Daoy (cell line): ENCODE measurements at regions not wholly inside any gene's neighbourhood (a gene's known extent, or its start where the extent isn't known, plus 50 kb on each side); places are given as distances from the start of the nearest gene placed in this dataset.

Experiments used
- DNase-seq: peaks from one replicate; pipeline ENCODE4 v3.0.0-alpha.2; 2015; ENCODE audit warnings: low read depth

DNA sequence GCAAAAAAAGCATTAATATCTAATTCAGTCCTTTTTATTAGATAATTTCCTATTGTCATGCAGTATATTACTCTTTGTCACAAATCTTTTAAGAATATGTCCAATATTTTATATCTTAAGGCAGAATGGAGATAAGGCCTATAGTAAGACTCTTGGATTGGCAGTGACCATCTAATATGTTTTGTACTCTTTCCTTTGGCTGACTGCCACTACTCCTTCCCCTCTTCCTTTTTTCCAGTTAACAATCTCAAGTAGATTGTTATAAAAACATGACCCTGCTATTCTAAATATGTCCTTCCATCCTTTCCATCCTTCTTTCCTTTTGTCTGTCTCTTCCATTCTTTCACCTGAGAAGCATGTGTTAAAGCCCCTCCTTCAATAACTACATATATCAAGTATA is 92.8 kb upstream of the TMEM168 start:
- DNase-seq: no peak

DNA sequence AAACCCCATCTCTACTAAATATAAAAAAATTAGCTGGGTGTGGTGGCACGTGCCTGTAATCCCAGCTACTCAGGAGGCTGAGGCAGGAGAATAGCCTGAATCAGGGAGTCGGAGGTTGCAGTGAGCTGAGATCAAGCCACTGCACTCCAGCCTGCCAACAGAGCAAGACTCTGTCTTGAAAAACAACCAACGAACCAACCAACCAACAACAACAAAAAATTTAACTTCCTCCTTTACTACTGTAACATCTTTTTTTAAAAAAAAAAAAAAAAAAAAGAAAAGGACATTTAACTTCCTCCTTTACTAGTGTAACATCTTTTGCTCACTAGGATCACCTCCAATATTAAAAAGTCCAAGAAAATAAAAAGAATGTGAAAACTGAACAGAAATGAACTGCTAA is 92.3 kb upstream of the TMEM168 start:
- DNase-seq: no peak

DNA sequence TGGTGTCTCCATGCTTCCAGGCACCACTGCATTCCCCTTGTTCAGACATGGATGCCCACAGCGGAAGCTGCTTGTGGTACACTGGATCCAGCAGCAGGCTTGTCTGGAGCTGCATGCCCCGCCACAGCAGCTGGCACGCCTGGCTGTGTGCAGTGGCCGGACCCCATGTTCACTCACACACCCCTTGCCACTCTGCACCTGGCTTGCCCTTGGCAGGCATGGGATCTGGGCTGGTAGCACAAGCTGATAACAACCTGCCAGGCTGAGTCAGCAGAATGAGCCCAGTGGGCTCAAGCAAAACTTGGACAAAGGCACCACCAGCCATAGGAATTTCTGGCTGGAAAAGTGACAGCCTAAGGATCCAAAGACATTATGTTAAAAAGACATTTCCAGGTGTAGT is 91.8 kb upstream of the TMEM168 start:
- DNase-seq: no peak

DNA sequence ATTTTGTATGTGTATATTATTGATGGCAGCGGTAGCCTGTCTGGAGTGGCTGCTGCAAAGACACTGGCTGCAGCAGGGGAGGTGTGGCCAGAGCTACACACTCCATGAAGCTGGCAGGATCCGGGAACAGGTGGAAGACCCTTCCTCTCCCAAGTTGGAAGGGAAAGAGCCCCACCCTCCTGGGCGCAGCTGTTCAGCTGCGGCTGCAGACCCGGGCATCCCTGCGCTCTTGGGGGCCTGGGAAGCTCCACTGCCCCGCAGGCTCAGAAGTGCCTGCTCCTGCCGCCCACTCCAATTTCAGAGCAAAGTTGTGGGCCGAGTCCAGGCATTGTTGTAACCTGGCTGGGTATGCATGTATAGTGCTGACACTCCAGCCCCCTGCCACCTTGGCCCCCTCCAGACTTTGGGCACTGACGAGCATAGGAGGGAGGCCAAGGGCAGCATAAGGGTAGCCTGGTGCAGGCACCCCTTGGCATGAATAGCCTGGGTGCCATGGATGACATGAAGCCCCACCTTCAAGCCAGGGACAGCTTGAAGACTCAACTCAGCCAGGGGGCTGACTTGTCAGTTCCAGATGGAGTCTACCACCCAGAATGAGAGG is 90.7 kb upstream of the TMEM168 start:
- no peak for DNase-seq

DNA sequence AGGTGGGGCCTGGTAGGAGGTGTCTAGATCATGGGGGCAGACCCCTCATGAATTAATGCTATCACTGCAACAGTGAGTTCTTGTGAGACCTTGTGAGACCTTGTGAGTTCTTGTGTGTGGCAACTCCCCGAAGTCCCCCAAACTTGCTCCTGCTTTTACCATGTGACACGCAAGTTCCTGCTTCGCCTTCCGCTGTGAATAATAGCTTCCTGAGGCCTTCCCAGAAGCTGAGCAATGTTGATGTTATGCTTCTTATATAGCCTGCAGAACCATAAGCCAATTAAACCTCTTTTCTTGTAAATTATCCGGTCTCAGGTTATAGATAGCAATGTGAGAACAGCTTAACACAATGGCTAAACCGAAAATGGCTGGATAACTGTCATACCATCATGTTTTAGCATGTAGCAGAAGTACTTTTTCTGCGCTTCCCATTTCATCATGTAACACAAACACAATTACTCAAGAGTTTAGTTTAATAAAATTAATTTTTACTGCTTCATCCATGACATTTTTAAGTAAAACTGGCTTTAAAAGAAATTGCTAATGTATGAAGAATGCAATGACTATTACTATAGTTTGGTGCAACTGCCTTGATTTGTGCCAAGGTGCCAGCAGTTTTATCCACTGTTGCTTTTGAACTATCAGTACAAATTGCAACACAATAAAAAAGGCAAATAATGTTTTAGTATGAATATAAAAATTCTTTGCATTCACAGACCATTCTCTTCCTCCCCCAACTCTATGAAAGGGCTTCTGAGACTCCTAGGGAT is 87.7 kb upstream of the TMEM168 start:
- DNase-seq: no peak

DNA sequence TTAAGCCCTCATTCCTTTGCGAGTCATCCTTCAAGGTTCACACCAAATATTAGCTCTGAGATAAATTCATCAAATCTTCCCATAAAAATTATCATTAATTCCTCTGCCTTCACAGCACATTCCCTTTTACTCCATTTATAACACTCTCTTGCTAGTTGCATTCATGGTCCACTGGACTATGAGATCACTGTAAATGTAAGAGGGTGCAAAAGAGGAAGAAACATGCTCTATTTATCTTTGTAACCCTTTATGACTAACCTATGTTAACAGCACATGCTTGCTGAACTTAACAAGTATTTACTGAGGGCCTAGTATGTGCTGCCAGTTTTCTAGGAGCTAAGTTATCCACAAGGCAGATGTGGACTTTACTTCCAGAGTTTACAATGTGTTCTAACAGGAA is 86.7 kb upstream of the TMEM168 start:
- DNase-seq: no peak

DNA sequence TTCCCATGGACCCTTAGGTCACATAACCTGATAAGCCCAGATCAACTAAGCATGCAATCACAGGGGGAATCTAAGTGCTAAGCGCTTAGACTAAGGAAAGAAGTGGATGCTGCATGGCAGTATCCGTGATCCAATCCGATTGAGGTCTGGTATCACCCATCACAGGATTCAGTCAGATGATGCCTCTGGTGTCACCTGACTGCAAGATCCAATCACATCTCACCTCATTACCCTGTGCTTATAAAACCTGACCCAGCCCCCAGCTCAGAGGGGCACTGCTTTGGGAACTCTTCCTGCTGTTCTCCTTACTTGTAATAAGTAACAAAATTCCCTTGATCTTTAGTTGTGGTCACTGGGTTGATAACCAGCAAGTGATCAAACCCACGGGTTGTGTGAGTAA is 84.7 kb upstream of the TMEM168 start:
- no peak for DNase-seq

DNA sequence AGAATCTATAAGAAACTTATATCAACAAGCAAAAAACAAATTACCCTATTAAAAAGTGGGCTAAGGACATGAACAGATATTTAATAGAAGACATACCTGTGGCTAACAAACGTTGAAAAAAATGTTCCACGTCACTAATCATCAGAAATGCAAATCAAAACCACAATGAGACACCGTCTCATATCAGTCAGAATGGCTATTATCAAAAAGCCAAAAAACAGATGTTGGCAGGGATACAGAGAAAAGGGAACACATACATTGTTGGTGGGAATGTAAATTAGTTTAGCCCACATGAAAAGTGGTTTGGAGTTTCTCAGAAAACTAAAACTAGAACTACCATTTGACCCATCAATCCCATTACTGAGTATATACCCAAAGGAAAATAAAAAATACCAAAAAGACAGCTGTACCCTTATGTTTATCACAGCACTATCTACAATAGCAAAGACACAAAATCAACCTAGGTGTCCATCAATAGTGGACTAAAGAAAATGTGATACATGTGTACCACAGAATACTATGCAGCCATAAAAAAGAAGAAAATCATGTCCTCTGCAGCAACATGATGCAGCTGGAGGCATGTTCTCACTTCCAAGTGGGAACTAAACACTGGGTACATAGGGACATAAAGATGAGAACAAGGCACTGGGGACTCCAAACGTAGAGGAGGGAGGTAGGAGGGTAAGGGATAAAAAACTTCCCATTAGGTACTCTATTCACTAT is 83.8 kb upstream of the TMEM168 start:
- DNase-seq: no peak

DNA sequence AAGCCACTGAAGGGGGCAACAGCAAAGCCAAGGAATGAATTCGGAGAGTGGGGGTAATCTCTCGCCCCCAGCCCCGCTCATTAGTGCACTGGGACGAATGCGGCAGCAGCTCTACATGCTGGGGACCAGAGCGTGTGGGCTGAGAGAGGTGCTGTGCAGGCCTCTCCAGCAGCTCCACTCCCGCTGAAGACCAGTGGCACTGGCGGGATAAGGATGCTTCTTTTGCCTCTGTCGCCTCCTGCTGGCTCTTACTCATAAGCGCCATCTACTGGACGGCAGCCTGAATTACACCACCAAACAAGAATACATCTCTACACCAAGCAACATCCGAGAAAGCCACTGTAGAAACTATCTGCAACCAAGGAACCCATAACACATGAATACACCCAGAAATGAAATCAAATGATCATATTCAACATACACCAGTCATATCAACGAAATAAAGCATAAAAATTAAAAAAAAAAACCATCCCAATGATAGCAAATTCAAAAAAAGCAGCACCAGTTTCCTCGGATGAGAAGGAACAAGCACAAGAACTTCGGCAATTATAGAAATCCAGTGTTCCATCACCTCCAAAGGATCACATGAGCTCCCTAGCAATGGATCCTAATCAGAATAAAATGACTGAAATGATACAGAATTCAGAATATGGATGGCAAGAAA is 79.0 kb upstream of the TMEM168 start:
- peak; percentile 74 for DNase-seq

DNA sequence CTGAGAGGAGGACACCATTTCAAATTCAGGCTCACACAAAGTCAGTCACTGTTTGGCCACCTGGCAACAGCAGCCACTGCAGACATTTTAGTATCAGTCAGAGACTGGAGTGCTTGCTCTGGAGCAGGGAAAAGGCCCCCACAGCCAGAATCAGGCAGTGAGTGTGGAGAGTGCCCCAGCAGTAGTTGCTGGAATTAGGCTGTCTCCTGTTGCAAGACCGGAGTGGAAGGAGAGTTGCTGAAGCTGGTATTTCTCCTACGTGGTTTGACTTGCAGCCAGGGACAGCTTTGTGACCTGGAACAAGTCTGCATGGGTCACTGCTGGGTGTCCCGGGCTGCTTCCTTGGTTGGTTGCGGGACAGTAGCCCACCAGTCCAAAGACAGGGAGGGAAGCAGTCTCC is 78.4 kb upstream of the TMEM168 start:
- DNase-seq: no peak

DNA sequence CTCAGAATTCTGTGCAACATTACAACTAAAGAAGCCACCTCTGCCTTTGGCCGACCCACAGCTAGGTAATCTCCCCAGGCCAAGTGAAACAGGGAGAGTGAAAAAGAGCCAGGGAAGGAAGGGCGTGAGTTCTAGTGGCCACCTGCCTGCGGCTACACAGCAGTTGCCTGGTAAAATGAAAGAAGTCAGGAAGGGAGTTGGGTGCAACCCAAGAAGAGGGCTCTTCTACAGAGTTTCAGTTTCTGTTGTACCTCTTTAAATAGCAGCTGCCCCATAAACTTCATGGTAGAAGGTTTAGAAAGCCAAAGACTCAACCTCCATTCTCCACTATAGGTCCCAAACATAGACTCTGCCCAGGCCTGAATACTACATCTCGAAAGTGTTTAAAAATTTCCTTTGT is 76.2 kb upstream of the TMEM168 start:
- no peak for DNase-seq

DNA sequence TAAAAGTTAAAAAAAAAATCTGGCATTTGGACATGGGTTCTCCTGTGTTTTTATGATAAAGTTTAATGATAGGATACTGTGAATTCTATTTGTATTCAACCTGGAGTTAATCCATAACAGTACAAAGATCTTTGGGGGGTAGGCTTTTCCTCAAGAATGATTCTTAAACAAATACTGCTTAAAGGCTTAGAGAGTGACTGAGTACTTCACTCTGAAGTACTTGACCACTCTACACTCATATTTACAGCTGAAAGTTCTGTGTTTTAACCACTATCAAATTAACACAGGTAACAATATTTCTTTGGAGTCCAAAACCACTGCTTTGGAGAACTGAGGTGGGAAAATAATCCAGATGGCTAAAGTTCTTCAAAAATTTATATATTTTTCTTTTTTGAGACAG is 74.2 kb upstream of the TMEM168 start:
- no peak for DNase-seq

DNA sequence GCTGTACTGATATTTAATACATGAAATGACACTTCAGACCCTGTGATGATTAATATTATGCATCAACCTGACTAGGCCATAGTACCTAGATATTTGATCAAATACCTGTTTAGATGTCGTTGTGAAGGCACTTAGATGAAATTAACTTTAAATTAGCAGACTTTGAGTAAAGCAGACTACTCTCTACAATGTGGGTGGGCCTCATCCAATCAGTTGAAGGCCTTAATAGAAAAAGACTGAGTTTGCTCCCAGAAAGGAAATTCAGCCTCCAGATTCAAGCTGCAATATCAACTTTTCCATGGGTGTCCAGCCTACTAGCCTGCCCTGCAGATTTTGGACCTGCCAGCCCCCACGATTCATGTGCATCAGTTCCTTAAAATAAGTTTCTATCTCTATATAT is 68.6 kb upstream of the TMEM168 start:
- no peak for DNase-seq

DNA sequence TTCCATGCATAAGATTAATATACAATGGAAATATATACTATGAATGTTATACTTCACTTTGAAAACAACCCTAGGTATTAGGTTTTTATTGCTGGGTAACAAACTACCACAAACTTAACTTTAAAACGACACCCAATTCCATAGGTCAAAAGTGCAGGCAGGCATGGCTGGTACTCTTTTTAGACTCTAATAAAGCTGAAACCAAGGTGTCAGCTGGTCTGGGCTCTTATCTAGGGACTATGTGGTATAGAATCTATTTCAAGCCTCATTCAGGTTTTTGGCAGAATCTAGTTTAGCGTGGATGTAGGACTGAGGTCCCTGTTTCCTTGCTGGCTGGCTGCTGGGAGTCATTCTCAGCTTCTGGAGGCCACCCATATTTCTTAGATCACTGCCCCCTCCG is 65.0 kb upstream of the TMEM168 start:
- no peak for DNase-seq

DNA sequence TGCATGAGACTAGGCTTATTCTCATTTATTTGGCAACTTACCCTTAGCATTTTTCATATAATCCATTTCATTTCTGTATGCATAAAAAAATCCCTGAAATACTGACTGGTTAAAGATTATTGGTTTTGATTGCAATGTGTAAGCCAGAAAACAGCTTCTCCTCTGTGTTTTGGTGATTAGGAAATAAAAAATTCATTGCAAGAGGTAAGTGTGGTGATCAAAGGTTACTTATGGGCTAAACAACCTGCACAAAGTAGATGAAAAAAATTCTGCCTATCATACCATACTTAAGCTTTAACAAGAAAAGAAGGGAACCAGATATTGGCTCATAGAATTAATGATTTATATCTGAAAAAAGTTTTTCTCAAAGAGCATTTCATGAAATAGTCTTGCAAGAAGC is 64.0 kb upstream of the TMEM168 start:
- DNase-seq: no peak

DNA sequence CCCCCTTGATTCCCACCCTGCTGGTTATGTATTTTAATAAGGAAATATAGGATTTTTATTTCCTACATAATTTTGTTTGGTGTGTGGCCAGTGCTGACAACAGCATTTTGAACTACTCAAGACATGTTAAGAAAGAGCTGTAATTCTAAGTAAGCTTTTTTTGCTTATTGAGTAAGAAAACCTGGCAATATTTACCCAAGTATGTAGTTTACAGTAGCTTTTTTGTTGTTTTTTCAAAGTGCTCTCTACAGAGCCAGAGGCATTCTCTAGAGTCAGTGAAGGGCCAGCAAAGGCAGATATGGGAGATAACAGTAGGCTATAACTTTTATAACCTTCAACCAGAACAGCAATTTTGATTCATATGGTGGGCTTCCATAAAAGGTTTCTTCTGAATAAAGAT is 63.2 kb upstream of the TMEM168 start:
- no peak for DNase-seq

DNA sequence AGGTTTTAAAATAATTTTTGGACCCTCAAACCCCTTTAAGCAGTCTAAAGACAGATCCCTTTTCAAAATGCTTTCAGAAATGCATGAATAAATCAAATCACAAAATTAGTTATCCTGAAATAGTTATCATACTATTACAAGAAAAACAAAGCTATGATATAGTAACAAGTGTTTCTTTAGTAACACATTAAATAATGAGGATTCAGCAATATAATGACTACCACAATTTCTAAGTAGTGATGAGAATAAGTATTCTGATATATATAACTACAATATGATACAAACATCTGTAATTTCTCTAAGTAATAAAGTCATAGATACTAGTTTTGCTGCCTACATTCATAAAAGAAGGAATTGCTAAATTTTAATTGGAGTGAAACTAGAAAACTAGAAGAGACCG is 53.0 kb upstream of the TMEM168 start:
- DNase-seq: no peak
